DMS 273 (cell line): ENCODE measurements at regions not wholly inside any gene's neighbourhood (a gene's known extent, or its start where the extent isn't known, plus 50 kb on each side); places are given as distances from the start of the nearest gene placed in this dataset.
"Not testable (repeated sequence)": the region's sequence is repeated elsewhere in the genome, so short reads cannot be mapped to it uniquely, and the experiment has no call there.

Experiments used
- DNase-seq: peaks from one replicate; lab custom pipeline; 2025; ENCODE audit not compliant: unreplicated experiment; lab: John Stamatoyannopoulos, UW

- DNase-seq: no peak
Observed at GRCh38 chr13:23947893-23948292, 50.6 kb upstream of the C1QTNF9B start.

- no peak for DNase-seq
Observed at GRCh38 chr13:23949200-23949599, 51.9 kb upstream of the C1QTNF9B start.

DNA sequence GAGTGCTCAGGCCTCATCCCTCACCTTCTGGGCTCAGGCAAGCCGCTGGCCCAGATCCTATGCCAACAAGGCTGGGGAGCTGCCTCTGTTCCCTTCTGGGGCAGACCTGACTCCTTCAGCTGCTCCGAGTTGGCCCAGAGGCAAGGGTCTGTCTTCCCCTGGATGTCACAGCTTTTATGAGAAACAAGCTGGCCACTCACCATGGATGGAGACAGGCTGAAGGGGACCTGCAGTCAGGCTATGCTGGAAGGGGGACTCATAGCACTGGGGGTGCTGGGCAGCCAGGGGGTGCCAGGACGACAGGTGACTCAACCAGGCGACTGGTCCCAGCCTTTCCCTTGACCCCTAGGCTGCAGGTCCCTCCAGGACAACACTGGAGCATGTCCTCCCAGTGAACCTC is 52.4 kb upstream of the C1QTNF9B start:
- no peak for DNase-seq

GRCh38 chr13:23950736-23951510 is 53.6 kb upstream of the C1QTNF9B start:
- no peak for DNase-seq

DNA sequence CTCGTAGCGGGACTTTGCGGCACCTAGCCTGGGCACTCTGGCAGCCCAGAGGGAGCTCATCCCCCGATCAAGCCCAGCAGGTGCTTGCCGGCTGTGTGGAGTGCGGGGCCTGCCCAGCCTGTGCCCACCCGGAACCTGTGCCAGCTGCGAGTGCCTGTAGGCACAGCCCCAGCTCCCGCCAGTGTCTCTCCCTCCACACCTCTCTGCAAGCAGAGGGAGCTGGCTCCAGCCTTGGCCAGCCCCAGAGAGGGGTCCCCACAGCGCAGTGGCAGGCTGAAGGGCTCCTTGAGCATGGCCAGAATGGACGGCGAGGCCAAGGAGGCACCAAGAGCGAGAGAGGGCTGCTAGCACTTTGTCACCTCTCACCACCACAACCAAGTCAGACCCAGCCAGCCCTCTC is 55.5 kb upstream of the C1QTNF9B start:
- no peak for DNase-seq

GRCh38 chr13:23953860-23954512 is 56.7 kb upstream of the C1QTNF9B start:
- no peak for DNase-seq

DNA sequence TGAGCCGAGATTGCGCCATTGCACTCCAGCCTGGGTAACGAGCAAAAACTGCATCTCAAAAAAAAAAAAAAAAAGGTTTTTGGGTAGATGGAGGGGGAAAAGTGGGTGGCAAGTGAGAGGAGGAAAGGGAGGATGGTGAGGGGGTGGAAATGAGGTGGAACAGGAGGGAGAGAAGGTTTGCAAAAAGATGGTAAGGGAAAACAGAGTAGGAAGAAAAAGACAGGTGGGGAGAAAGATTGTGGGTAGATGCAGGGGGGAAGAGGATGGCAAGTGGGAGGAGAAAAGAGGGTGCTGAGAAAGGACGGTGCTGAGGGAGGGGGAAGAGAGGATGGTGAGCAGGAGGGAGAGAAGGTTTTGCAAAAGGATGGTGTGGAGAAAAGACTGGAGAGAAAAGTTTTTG is 57.8 kb upstream of the C1QTNF9B start:
- DNase-seq: no peak

DNA sequence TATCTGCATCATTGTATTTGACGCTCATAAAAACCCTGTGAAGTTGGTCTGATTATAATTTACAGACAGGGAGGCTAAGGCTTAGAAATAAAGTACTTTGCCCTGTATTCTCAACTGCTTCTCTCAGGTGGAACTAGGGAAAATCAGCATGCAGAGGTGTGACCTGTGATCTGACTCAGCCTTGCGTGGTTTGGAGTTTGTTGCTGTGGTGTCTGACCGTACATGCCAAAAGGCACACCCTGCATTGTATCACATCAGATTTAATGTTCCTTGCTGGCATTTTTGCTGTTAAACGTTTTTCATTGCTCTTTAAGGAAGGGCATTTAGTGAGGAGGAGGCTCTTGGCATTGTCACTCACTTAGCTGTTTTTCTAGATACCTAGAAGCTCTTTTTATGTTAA is 58.8 kb upstream of the C1QTNF9B start:
- peak; percentile 33 for DNase-seq

- peak; percentile 73 for DNase-seq
Observed at GRCh38 chr13:23957981-23958380, 60.7 kb upstream of the C1QTNF9B start.

GRCh38 chr13:23959231-23959862 is 62.0 kb upstream of the C1QTNF9B start:
- no peak for DNase-seq

DNA sequence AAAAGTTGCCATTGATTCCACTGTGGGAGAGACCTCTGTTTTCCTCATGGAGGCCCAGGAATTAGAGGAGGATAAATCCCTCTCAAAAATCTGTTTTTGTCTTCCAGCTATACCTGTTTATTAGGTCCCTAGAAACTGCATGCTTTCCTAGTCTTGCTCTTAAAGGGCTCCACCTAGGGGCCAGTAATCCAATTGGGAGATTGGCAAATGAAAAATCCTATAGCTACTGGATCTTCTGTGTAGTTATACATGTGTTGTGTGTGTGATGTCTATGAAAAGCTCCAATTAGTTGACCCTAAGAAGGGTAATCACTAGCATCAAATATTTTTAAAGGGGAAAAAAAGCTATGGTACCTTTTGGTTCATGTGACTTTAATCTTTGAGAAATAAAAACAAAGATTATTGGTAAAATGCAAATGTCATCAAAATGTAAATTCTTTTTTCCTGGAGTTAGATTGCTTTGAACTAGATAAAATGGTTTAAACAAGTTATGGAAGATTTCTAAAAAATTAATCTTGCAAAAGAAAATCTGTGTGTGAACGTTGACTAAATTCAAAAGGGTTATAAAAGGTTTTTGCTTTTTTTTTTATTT is 63.4 kb upstream of the C1QTNF9B start:
- peak; percentile 69 for DNase-seq

DNA sequence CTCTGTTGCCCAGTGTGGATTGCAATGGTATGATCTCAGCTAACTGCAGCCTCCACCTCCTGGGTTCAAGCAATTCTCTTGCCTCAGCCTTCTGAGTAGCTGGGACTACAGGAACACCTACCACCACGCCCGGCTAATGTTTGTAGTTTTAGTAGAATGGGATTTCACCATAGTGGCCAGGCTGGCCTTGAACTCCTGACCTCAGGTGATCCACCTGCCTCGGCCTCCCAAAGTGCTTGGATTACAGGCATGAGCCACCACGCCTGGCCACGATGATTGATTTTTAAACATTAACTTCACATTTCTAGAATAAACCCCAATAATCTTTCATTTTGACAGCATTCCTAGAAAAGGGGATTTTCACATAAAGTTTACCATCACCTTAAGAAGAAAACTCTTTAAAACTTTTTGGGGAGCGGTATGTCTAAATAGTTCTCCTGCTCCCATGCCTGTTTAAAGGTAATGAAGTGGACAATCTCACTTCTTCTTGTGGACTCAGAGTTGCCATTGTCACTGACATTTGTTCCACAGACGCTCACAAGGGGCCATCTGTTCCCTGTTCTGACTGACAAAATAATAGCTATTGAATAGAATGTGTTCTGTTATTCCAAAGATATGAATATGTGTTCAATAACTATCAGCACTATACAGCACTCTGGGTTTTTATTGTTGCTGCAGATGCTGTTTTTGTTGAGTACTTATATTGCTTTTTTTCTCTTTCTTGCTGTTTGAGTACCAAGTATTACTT is 66.1 kb upstream of the C1QTNF9B start:
- no peak for DNase-seq

DNA sequence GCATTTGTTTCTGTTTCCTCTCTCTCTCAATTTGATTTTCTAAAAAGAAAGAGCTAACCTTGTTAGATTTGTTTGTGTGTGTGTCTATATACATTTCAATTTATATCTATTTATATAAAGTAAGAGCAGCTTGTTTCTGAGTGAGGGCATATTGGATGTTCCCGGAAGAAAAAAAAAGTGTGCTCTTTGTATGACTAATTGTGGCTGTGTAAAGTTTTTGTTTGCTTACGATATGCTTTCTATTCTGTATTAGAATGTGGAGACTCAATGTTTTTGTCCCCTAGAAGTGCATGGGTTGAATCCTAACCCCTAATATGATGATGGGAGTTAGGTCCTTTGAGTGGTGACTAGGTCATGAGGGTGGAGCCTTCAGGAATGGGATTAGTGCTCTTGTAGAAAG is 66.6 kb upstream of the C1QTNF9B start:
- DNase-seq: no peak

DNA sequence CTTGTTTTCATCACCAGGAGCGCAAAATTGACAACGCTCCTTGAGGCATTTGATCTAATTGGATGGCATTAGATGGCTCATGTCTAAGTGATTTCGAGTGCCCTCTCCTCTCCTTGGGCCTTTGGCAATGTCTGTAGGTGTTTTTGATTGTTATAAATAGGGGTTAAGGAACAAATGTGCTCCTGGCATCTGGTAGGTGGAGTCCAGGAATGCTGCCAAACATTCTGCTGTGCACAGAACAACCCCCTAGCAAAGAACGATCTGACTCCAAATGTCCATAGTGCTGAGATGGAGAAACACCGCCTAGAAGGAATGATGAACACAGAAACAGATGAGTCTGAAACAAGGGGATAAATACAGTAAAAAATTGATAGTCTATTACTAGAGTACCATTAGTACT is 68.0 kb upstream of the C1QTNF9B start:
- DNase-seq: peak; percentile 72

DNA sequence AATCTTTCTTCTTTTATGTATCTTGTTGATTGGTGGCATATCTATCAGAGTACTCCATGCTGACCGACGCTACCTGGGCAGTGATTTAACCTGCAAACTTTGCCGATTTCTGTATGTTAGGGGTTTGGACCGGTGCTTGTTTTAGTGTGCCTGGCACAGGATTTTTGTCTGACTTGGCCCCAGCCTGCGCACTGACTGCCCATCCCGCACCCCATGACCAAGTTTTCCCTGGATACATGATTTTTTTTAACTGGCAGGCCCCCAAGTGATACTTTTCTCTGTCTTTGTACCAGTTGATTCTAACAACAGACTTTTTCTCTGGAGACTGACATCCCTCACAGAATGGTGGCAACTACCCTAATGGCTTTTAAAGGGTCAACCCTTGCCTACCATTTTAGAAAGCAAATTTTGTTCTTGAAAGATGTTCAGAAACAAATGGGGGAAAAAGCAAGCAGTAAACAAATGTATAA is 69.0 kb upstream of the C1QTNF9B start:
- no peak for DNase-seq

GRCh38 chr13:23966691-23967615 is 69.7 kb upstream of the C1QTNF9B start:
- peak; percentile 31 for DNase-seq

DNA sequence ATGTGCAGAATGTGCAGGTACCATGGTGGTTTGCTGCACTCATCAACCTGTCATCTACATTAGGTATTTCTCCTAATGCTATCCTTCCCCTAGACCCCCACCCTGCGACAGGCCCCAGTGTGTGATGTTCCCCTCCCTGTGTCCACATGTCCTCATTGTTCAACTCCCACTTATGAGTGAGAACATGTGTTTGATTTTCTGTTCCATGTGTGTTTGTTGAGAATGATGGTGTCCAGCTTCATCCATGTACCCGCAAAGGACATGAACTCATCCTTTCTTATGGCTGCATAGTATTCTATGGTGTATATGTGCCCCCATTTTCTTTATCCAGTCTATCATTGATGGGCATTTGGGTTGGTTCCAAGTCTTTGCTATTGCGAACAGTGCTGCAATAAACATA is 70.5 kb upstream of the C1QTNF9B start:
- not testable (repeated sequence) for DNase-seq

GRCh38 chr13:23969647-23970046 is 72.3 kb upstream of the C1QTNF9B start:
- DNase-seq: peak; percentile 27

DNA sequence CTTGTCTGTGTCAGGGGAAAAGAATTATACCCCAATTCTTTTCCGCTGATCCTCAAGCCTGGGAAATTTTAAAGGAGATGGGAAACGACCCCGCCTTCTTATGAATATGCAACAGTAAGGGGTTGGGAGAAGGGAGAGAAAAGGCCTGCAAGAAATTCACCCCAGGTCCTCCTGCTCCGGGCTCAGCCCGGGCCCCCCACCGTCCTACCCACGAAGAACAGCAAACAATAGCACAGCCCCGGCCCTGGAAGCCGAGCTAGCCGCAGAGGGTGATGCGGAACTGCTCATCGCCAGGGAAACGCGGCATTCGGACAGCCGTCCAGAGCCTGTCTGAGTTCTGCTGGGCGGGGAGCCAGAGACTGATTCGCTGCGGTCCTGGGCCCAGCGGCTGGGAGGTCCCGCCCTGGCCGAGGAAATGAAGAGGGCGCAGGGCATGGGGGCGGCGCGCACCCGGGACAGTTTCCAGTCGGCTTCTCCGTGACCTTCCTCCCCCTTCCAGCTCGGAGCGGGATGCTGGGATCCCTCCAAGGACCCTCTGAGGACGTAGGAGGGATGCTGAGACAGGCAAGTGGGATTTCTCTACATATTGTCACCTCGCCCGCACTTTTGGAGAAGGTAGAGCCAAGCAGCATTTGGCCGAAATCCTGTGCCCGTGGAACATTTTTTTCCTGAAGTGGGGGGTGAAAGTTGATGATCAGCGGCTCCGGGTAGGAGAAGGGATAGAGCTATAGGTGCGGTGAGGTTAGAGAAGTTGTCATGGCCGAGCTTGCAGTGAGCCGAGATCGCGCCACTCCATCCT is 82.3 kb upstream of the C1QTNF9B start:
- peak; percentile 70 for DNase-seq
